ENCODE measurements at regions not wholly inside any gene's neighbourhood (a gene's known extent, or its start where the extent isn't known, plus 50 kb on each side); places are given as distances from the start of the nearest gene placed in this dataset.

GRCh38 chr6:80676386-80676785, 569.9 kb downstream of the BCKDHB start:
- TF ChIP-seq CTCF (IDR thresholded peaks at IDR 0.05; ENCODE audit: low read length) (no peak), EZH2 (IDR thresholded peaks at IDR 0.05; ENCODE audit: borderline replicate concordance, low read length) (no peak)

Measured in OCI-LY1 (cell line).